HCT116 (cell line): ENCODE measurements at regions not wholly inside any gene's neighbourhood (a gene's known extent, or its start where the extent isn't known, plus 50 kb on each side); places are given as distances from the start of the nearest gene placed in this dataset.

ENCODE experiments used
- ATAC-seq: fragments of 200-7000 bp; cut with Tn5 transposase; 2 replicates; pipeline ENCODE4 v1.9.1; 2020; ENCODE audit warnings: mild to moderate bottlenecking, moderate library complexity
- BruUV-seq: library from RNA; stranded (reverse); fragments of 400-500 nt; replicated peaks from 2 replicates; lab custom pipeline; 2021; lab: Mats Ljungman, UMichigan
- CTCF ChIA-PET: fragments of 300-600 bp; sonication (Branson Sonifier 250); formaldehyde crosslinking; loops from one replicate; lab custom pipeline; 2021; ENCODE audit warnings: antibody characterized with exemption; lab: Charles Lee
- POLR2A ChIA-PET: fragments of 300-600, 350-600 bp; sonication (Branson Sonifier 250); formaldehyde crosslinking; loops from one replicate; lab custom pipeline; 2021; ENCODE audit warnings: antibody characterized with exemption; lab: Charles Lee
- RAD21 ChIA-PET, 2 experiments: fragments of 300-600 bp; sonication (Branson Sonifier 250); formaldehyde crosslinking; loops; one replicate each; lab custom pipeline; 2023; ENCODE audit warnings: low total read pairs in 2 of 2; ENCODE audit not compliant: uncharacterized antibody in 2 of 2, unreplicated experiment in 2 of 2, low non-redundant PET in 1 of 2; lab: Charles Lee
- DNase-seq: peaks from one replicate; pipeline ENCODE4 v3.0.0-alpha.2; 2010; ENCODE audit warnings: low read depth, low spot score
- H2AFZ ChIP-seq: fragments of 200-600 bp; shearing (Covaris generic), sonication (generic); 2 replicates; pipeline ENCODE4 v1.6.1; 2017; ENCODE audit warnings: low read depth, mixed run types, mixed read lengths, antibody characterized with exemption, low read length; ENCODE audit not compliant: poor library complexity, severe bottlenecking
- H3K27ac ChIP-seq: 2 replicates; pipeline ENCODE4 v1.5.1; 2012; ENCODE audit warnings: low read depth, low read length
- H3K27me3 ChIP-seq: fragments of 200-600 bp; sonication (generic); 2 replicates; pipeline ENCODE4 v1.6.1; 2016; ENCODE audit warnings: mixed run types, low read length, mixed read lengths; ENCODE audit not compliant: insufficient read depth
- H3K36me3 ChIP-seq, 2 experiments: fragments of 200-500 bp in 1 of 2; fragments of 200-600 bp in 1 of 2; sonication (Bioruptor generic) in 1 of 2; sonication (generic) in 1 of 2; 2 replicates each; pipeline versions ENCODE4 v1.5.1 to v1.6.1; 2014 to 2016; ENCODE audit warnings: low read length in 2 of 2, inconsistent platforms in 1 of 2, mixed read lengths in 1 of 2, mixed run types in 1 of 2; ENCODE audit not compliant: insufficient read depth in 2 of 2, control insufficient read depth in 1 of 2
- H3K4me1 ChIP-seq, 2 experiments: fragments of 200-600 bp in 1 of 2; sonication (generic) in 1 of 2; 2 replicates each; pipeline versions ENCODE4 v1.5.1 to v1.6.1; 2012 to 2017; ENCODE audit warnings: low read length in 2 of 2, inconsistent platforms in 1 of 2, mild to moderate bottlenecking in 1 of 2, mixed read lengths in 1 of 2, mixed run types in 1 of 2, moderate library complexity in 1 of 2; ENCODE audit not compliant: insufficient read depth in 2 of 2, control insufficient read depth in 1 of 2
- H3K4me2 ChIP-seq: fragments of 200-600 bp; sonication (generic); 2 replicates; pipeline ENCODE4 v1.6.1; 2017; ENCODE audit warnings: mixed run types, low read length, mixed read lengths
- H3K4me3 ChIP-seq, 2 experiments: fragments of 200-600 bp in 1 of 2; sonication (generic) in 1 of 2; replicated peaks in 1 of 2; 2 replicates each; pipeline ENCODE4 v1.5.1; 2011 to 2016; ENCODE audit warnings: low read length in 2 of 2, control low read depth in 1 of 2, low read depth in 1 of 2, mild to moderate bottlenecking in 1 of 2, mixed read lengths in 1 of 2, mixed run types in 1 of 2
- H3K79me2 ChIP-seq: fragments of 200-600 bp; sonication (generic); 2 replicates; pipeline ENCODE4 v1.6.1; 2017; ENCODE audit warnings: mild to moderate bottlenecking, mixed run types, low read length, moderate library complexity, mixed read lengths; ENCODE audit not compliant: insufficient read depth
- H3K9ac ChIP-seq: fragments of 200-600 bp; sonication (generic); 2 replicates; pipeline ENCODE4 v1.6.1; 2016; ENCODE audit warnings: low read length, mixed read lengths
- H3K9me2 ChIP-seq: fragments of 200-600 bp; sonication (generic), shearing (Covaris generic); 2 replicates; pipeline ENCODE4 v1.6.1; 2017; ENCODE audit warnings: mixed run types, mild to moderate bottlenecking, moderate library complexity; ENCODE audit not compliant: insufficient read depth
- H3K9me3 ChIP-seq, 2 experiments: fragments of 200-500 bp in 1 of 2; fragments of 200-600 bp in 1 of 2; sonication (Bioruptor generic) in 1 of 2; sonication (generic) in 1 of 2; 2 replicates each; pipeline ENCODE4 v1.6.1; 2014 to 2017; ENCODE audit warnings: low read length in 2 of 2, mixed read lengths in 2 of 2, inconsistent platforms in 1 of 2, low read depth in 1 of 2, mild to moderate bottlenecking in 1 of 2, mixed run types in 1 of 2, moderate library complexity in 1 of 2; ENCODE audit not compliant: control insufficient read depth in 1 of 2, insufficient read depth in 1 of 2
- H4K20me1 ChIP-seq: fragments of 200-600 bp; sonication (generic), shearing (Covaris generic); 2 replicates; pipeline ENCODE4 v1.6.1; 2017; ENCODE audit warnings: mixed run types, mild to moderate bottlenecking, moderate library complexity; ENCODE audit not compliant: insufficient read depth
- CEBPB ChIP-seq: IDR thresholded peaks from 2 replicates; pipeline ENCODE4 v1.6.1; 2012; ENCODE audit warnings: low read depth
- CTCF ChIP-seq, 3 experiments: fragments of 200-600 bp in 1 of 3; sonication (generic) in 1 of 3; IDR thresholded peaks in 2 of 3; conservative IDR thresholded peaks in 1 of 3; 2 replicates each; pipeline ENCODE4 v1.5.1; 2012 to 2017; ENCODE audit warnings: low read depth in 2 of 3, low read length in 2 of 3, antibody characterized with exemption in 1 of 3, borderline replicate concordance in 1 of 3, control low read depth in 1 of 3, mild to moderate bottlenecking in 1 of 3, mixed read lengths in 1 of 3, mixed run types in 1 of 3, moderate library complexity in 1 of 3; ENCODE audit not compliant: insufficient read depth in 1 of 3
- ELF1 ChIP-seq: IDR thresholded peaks from 2 replicates; pipeline ENCODE4 v1.6.1; 2012; ENCODE audit warnings: low read depth, borderline replicate concordance
- REST ChIP-seq: IDR thresholded peaks from 2 replicates; pipeline ENCODE4 v1.6.1; 2012; ENCODE audit warnings: low read depth
- SRF ChIP-seq: IDR thresholded peaks from 2 replicates; pipeline ENCODE4 v1.6.1; 2012; ENCODE audit warnings: low read depth
- TCF7L2 ChIP-seq: IDR thresholded peaks from 2 replicates; pipeline ENCODE4 v1.7.0; 2011; ENCODE audit warnings: borderline replicate concordance, inconsistent platforms; ENCODE audit not compliant: insufficient read depth, insufficient read length; ENCODE audit errors: extremely low read depth
- ZFX ChIP-seq: fragments of 450-650 bp; IDR thresholded peaks from 2 replicates; pipeline ENCODE4 v1.6.1; 2017
- ZNF274 ChIP-seq: fragments of 200-500 bp; sonication (Bioruptor generic); IDR thresholded peaks from 2 replicates; pipeline ENCODE4 v1.6.1; 2014; ENCODE audit warnings: mild to moderate bottlenecking, low read depth, low read length, inconsistent platforms
- intact Hi-C: fragments of 100-400 bp; cut with micrococcal nuclease; formaldehyde crosslinking; loops from 2 replicates; pipeline ENCODE4 v1.10.0; 2022

- Histone ChIP-seq H3K27ac (no peak overlapping the region), H3K9me2 (no peaks in the 10 kb centered on the region), H2AFZ (no peak overlapping the region), H3K9ac (no peak overlapping the region), H4K20me1 (no peaks in the 10 kb centered on the region), H3K79me2 (no peaks in the 10 kb centered on the region), H3K9me3 (no peaks in the 10 kb centered on the region), H3K36me3 (no peaks in the 10 kb centered on the region), H3K4me1 (no peaks in the 10 kb centered on the region), H3K4me2 (no peak overlapping the region), H3K4me3 (no peak overlapping the region), H3K27me3 (no peaks in the 10 kb centered on the region)
- no peak for TF ChIP-seq CEBPB
- TF ChIP-seq TCF7L2: no peak
- no peak for TF ChIP-seq ELF1
- TF ChIP-seq CTCF (IDR thresholded peaks at IDR 0.05 in 2 of 3, conservative IDR thresholded peaks at IDR 0.05 in 1 of 3; ENCODE audit: borderline replicate concordance in 1 of 3, insufficient read depth in 1 of 3, low read depth in 2 of 3, low read length in 2 of 3): no peak
- TF ChIP-seq SRF: no peak
- no peak for TF ChIP-seq ZNF274
- no peak for TF ChIP-seq REST
- no peak for TF ChIP-seq ZFX
- no TSS peak for BruUV-seq
- DNase-seq (no peak), ATAC-seq (no peak)
- RAD21 ChIA-PET: no interaction called here
- CTCF ChIA-PET: no interaction called here
- POLR2A ChIA-PET: no interaction called here
- intact Hi-C loops: no loop called here
Observed at GRCh38 chr13:87497426-87497825, 173.7 kb upstream of the SLITRK5 start.
